HEK293 (cell line): ENCODE measurements at regions not wholly inside any gene's neighbourhood (a gene's known extent, or its start where the extent isn't known, plus 50 kb on each side); places are given as distances from the start of the nearest gene placed in this dataset.

Experiments used
- CTCF ChIA-PET: fragments of 350-600 bp; formaldehyde crosslinking; extraction: SDS; loops from one replicate; lab custom pipeline; 2021; ENCODE audit warnings: antibody characterized with exemption; lab: Yijun Ruan, JAX
- POLR2A ChIA-PET: fragments of 300-600 bp; formaldehyde crosslinking; extraction: SDS; loops from one replicate; lab custom pipeline; 2020; ENCODE audit warnings: antibody characterized with exemption, inconsistent platforms; lab: Yijun Ruan, JAX
- H3K27ac ChIP-seq: fragments of 200-500 bp; sonication (Bioruptor generic); 2 replicates; pipeline ENCODE4 v1.5.1; 2014; ENCODE audit warnings: low read depth, low read length, control low read depth, inconsistent platforms; ENCODE audit errors: extremely low read depth
- H3K36me3 ChIP-seq, 2 experiments: fragments of 200-500 bp in 1 of 2; sonication (Bioruptor generic) in 1 of 2; 1 replicate in 1 of 2; 2 replicates in 1 of 2; pipeline ENCODE4 v1.5.1; 2014 to 2017; ENCODE audit warnings: inconsistent platforms in 2 of 2, low read length in 2 of 2; ENCODE audit not compliant: control insufficient read depth in 2 of 2, insufficient read depth in 1 of 2
- H3K4me1 ChIP-seq: fragments of 200-500 bp; sonication (Bioruptor generic); 2 replicates; pipeline ENCODE4 v1.5.1; 2014; ENCODE audit warnings: mild to moderate bottlenecking, low read length, inconsistent platforms; ENCODE audit not compliant: control insufficient read depth, insufficient read depth
- H3K4me3 ChIP-seq: 2 replicates; pipeline ENCODE4 v1.5.1; 2011; ENCODE audit warnings: low read depth, mild to moderate bottlenecking, control low read depth, low read length, moderate library complexity
- H3K9me3 ChIP-seq: fragments of 200-500 bp; sonication (Bioruptor generic); 2 replicates; pipeline ENCODE4 v1.5.1; 2014; ENCODE audit warnings: low read depth, low read length, inconsistent platforms; ENCODE audit not compliant: control insufficient read depth, insufficient read depth
- GFI1B ChIP-seq: fragments of 450-650 bp; formaldehyde crosslinking; IDR thresholded peaks from 2 replicates; pipeline ENCODE4 v1.5.1; 2016; ENCODE audit warnings: missing biosample characterization, missing genetic modification characterization
- GLIS1 ChIP-seq: fragments of 450-650 bp; formaldehyde crosslinking; IDR thresholded peaks from 2 replicates; pipeline ENCODE4 v1.5.1; 2016; ENCODE audit warnings: missing biosample characterization, missing genetic modification characterization
- HOXC10 ChIP-seq: sonication (generic); formaldehyde crosslinking; IDR thresholded peaks from 2 replicates; pipeline ENCODE4 v1.8.1; 2023; ENCODE audit warnings: mild to moderate bottlenecking, missing genetic modification reagents
- KLF9 ChIP-seq: fragments of 450-650 bp; formaldehyde crosslinking; IDR thresholded peaks from 2 replicates; pipeline ENCODE4 v1.5.1; 2016; ENCODE audit warnings: missing biosample characterization, missing genetic modification characterization, low read depth
- MZF1 ChIP-seq: fragments of 450-650 bp; formaldehyde crosslinking; IDR thresholded peaks from 2 replicates; pipeline ENCODE4 v1.5.1; 2017; ENCODE audit warnings: missing biosample characterization, missing genetic modification characterization, borderline replicate concordance
- OSR2 ChIP-seq: fragments of 450-650 bp; formaldehyde crosslinking; IDR thresholded peaks from 2 replicates; pipeline ENCODE4 v1.5.1; 2016; ENCODE audit warnings: missing biosample characterization, missing genetic modification characterization
- PRDM6 ChIP-seq: fragments of 450-650 bp; formaldehyde crosslinking; IDR thresholded peaks from 2 replicates; pipeline ENCODE4 v1.5.1; 2017; ENCODE audit warnings: missing biosample characterization, missing genetic modification characterization
- TSHZ1 ChIP-seq: fragments of 450-650 bp; formaldehyde crosslinking; IDR thresholded peaks from 2 replicates; pipeline ENCODE4 v1.5.1; 2016; ENCODE audit warnings: missing biosample characterization, missing genetic modification characterization, borderline replicate concordance
- ZNF132 ChIP-seq: fragments of 450-650 bp; formaldehyde crosslinking; IDR thresholded peaks from 2 replicates; pipeline ENCODE4 v1.5.1; 2017; ENCODE audit warnings: missing biosample characterization, missing genetic modification characterization, borderline replicate concordance
- ZNF16 ChIP-seq: fragments of 450-650 bp; formaldehyde crosslinking; IDR thresholded peaks from 2 replicates; pipeline ENCODE4 v1.5.1; 2016; ENCODE audit warnings: low read depth, missing biosample characterization, missing genetic modification characterization
- ZNF19 ChIP-seq: fragments of 450-650 bp; formaldehyde crosslinking; IDR thresholded peaks from 2 replicates; pipeline ENCODE4; 2016; ENCODE audit warnings: missing biosample characterization, missing genetic modification characterization, low read depth
- ZNF23 ChIP-seq: fragments of 450-650 bp; formaldehyde crosslinking; IDR thresholded peaks from 2 replicates; pipeline ENCODE4 v1.5.1; 2016; ENCODE audit warnings: missing biosample characterization, missing genetic modification characterization, borderline replicate concordance
- ZNF274 ChIP-seq, 2 experiments: fragments of 200-500 bp in 1 of 2; fragments of 450-650 bp in 1 of 2; sonication (Bioruptor generic) in 1 of 2; formaldehyde crosslinking in 1 of 2; IDR thresholded peaks; 2 replicates each; pipeline versions ENCODE4 v1.5.1 to v1.6.1; 2014 to 2016; ENCODE audit warnings: borderline replicate concordance in 1 of 2, inconsistent platforms in 1 of 2, low read length in 1 of 2, missing biosample characterization in 1 of 2, missing genetic modification characterization in 1 of 2
- ZNF341 ChIP-seq: fragments of 450-650 bp; formaldehyde crosslinking; IDR thresholded peaks from 2 replicates; pipeline ENCODE4; 2016; ENCODE audit warnings: low read depth, missing biosample characterization, missing genetic modification characterization
- ZNF404 ChIP-seq: fragments of 450-650 bp; formaldehyde crosslinking; IDR thresholded peaks from 2 replicates; pipeline ENCODE4 v1.5.1; 2017; ENCODE audit warnings: missing biosample characterization, missing genetic modification characterization
- ZNF416 ChIP-seq: fragments of 450-650 bp; formaldehyde crosslinking; IDR thresholded peaks from 2 replicates; pipeline ENCODE4 v1.5.1; 2016; ENCODE audit warnings: missing biosample characterization, missing genetic modification characterization
- ZNF426 ChIP-seq: fragments of 450-650 bp; formaldehyde crosslinking; IDR thresholded peaks from 2 replicates; pipeline ENCODE4 v1.5.1; 2017; ENCODE audit warnings: missing biosample characterization, missing genetic modification characterization, mild to moderate bottlenecking, inconsistent platforms, moderate library complexity
- ZNF488 ChIP-seq: fragments of 450-650 bp; formaldehyde crosslinking; IDR thresholded peaks from 2 replicates; pipeline ENCODE4 v1.5.1; 2016; ENCODE audit warnings: missing biosample characterization, missing genetic modification characterization
- ZNF501 ChIP-seq: fragments of 450-650 bp; formaldehyde crosslinking; IDR thresholded peaks from 2 replicates; pipeline ENCODE4 v1.5.1; 2016; ENCODE audit warnings: missing biosample characterization, missing genetic modification characterization
- ZNF560 ChIP-seq: fragments of 450-650 bp; formaldehyde crosslinking; IDR thresholded peaks from 2 replicates; pipeline ENCODE4 v1.5.1; 2017; ENCODE audit warnings: missing biosample characterization, missing genetic modification characterization, borderline replicate concordance
- ZNF571 ChIP-seq: fragments of 450-650 bp; formaldehyde crosslinking; IDR thresholded peaks from 2 replicates; pipeline ENCODE4 v1.5.0; 2017; ENCODE audit warnings: missing biosample characterization, missing genetic modification characterization
- ZNF610 ChIP-seq: fragments of 450-650 bp; formaldehyde crosslinking; IDR thresholded peaks from 2 replicates; pipeline ENCODE4 v1.5.1; 2016; ENCODE audit warnings: missing biosample characterization, missing genetic modification characterization, borderline replicate concordance
- ZNF629 ChIP-seq: fragments of 450-650 bp; formaldehyde crosslinking; IDR thresholded peaks from 2 replicates; pipeline ENCODE4 v1.5.1; 2017; ENCODE audit warnings: missing biosample characterization, missing genetic modification characterization
- ZSCAN23 ChIP-seq: fragments of 450-650 bp; formaldehyde crosslinking; IDR thresholded peaks from 2 replicates; pipeline ENCODE4 v1.5.1; 2016; ENCODE audit warnings: missing biosample characterization, missing genetic modification characterization
- TF ChIP-seq, protein P1 (sequence below): fragments of 450-650 bp; formaldehyde crosslinking; IDR thresholded peaks from 2 replicates; pipeline ENCODE4 v1.5.1; 2017; ENCODE audit warnings: missing biosample characterization, missing genetic modification characterization
- TF ChIP-seq, protein P2 (sequence below): fragments of 450-650 bp; formaldehyde crosslinking; IDR thresholded peaks from 2 replicates; pipeline ENCODE4 v1.5.1; 2016; ENCODE audit warnings: missing biosample characterization, missing genetic modification characterization

DNA sequence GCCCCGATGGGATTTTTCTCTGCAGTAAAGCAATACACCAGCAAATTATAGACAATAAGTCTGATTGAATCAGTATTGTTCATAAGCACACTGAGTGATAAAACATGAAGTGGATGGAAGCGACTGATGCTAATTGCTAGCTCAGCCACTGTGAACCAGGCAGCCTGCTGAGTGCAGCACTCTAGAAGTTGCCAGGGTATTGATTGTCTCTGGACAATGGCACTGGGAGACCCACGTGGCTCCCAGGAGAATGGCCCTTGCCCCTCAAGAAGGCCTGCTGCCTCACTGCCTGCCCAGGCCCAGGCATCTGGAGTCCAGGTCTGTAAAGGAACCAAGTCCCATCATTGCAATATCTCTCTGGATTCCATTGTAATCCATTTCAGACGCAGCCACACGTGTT is 80.4 kb upstream of the TCERG1L start:
- Histone ChIP-seq H3K36me3 (no peaks in the 10 kb centered on the region), H3K27ac (no peak overlapping the region), H3K4me3 (no peak overlapping the region), H3K9me3 (no peaks in the 10 kb centered on the region), H3K4me1 (no peaks in the 10 kb centered on the region)
- ChIA-PET CTCF (no interaction called here), POLR2A (no interaction called here)
- no peak for TF ChIP-seq ZNF488
- TF ChIP-seq OSR2 (tag by site-specific recombination), result no peak
- no peak for TF ChIP-seq ZNF274 (IDR thresholded peaks at IDR 0.05; ENCODE audit: low read length)
- no peak for TF ChIP-seq ZNF274 (tag by site-specific recombination; IDR thresholded peaks at IDR 0.05; ENCODE audit: borderline replicate concordance)
- TF ChIP-seq ZNF132 (tag by site-specific recombination), result no peak
- no peak for TF ChIP-seq ZNF560 (tag by site-specific recombination)
- no peak for TF ChIP-seq ZNF19
- no peak for TF ChIP-seq ZNF426 (tag by site-specific recombination)
- TF ChIP-seq MZF1 (tag by site-specific recombination), result no peak
- TF ChIP-seq ZSCAN23 (tag by site-specific recombination), result no peak
- no peak for TF ChIP-seq ZNF341 (tag by site-specific recombination)
- TF ChIP-seq ZNF501 (tag by site-specific recombination), result no peak
- TF ChIP-seq HOXC10, result no peak
- TF ChIP-seq ZNF416, result no peak
- TF ChIP-seq ZNF629 (tag by site-specific recombination), result no peak

DNA sequence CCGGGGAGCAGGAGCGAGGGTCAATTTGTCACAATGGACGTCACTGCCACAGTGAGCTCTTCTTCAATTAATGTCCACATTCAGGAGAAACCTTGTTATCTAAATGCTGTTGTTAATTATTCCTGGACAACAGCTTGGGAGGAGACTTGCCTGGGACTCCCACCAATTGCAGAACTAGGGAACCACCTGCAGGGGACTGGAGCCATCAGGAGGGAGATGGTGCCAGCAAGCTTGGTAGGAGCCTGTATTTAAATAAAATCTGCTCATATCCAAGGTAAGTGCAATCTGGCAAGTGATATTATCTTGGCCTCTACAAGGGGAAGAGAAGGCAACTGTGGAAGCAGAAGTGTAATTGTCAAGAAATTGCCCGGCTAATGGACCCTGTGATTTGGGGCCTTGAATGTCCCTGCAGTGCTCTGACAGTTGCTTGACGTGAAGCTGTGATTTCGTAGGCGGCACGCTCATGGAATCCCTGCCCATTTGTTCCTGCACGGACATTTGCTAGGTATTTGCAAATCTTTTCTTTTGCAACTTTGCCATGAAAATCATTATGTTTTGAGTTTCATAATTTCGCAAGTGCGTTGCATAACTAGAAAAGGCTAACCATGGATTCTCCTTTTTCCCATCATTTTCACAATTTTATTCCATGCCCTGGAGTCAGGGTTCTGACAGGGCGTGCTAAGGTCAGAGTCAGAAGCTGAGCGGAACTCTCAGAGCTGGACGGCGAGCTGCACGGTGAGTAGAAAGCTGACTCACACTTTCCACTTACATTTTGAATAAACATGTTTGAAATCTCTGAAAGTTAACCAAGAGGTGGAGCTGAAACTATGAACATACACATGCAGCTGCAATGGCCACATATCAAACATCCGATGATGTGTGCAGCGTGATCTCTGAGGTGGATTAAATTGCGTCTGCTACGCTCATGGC is 84.9 kb upstream of the TCERG1L start:
- ChIA-PET POLR2A (no interaction called here), CTCF (interaction anchor here (0.6 to 1.0 kb wide), 2 partner anchors 58 to 604 kb away, joined by 3 to 4 read pairs; no protein-coding TSS in a partner anchor)
- no peaks in the 10 kb centered on the region for H3K4me1 ChIP-seq
- no peak overlapping the region for H3K4me3 ChIP-seq
- H3K9me3 ChIP-seq, result no peaks in the 10 kb centered on the region
- H3K36me3 ChIP-seq, result no peaks in the 10 kb centered on the region
- H3K27ac ChIP-seq, result no peak overlapping the region
- TF ChIP-seq GLIS1 (tag by site-specific recombination) (no peak), KLF9 (tag by site-specific recombination) (no peak), GFI1B (tag by site-specific recombination) (no peak), TSHZ1 (tag by site-specific recombination) (no peak), PRDM6 (tag by site-specific recombination) (no peak), ZNF404 (tag by site-specific recombination) (no peak), ZNF16 (no peak), ZNF571 (tag by site-specific recombination) (no peak), ZNF23 (no peak), ZNF610 (no peak)
- TF ChIP-seq, protein P1, sequence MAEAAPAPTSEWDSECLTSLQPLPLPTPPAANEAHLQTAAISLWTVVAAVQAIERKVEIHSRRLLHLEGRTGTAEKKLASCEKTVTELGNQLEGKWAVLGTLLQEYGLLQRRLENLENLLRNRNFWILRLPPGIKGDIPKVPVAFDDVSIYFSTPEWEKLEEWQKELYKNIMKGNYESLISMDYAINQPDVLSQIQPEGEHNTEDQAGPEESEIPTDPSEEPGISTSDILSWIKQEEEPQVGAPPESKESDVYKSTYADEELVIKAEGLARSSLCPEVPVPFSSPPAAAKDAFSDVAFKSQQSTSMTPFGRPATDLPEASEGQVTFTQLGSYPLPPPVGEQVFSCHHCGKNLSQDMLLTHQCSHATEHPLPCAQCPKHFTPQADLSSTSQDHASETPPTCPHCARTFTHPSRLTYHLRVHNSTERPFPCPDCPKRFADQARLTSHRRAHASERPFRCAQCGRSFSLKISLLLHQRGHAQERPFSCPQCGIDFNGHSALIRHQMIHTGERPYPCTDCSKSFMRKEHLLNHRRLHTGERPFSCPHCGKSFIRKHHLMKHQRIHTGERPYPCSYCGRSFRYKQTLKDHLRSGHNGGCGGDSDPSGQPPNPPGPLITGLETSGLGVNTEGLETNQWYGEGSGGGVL, result no peak
- TF ChIP-seq, protein P2, sequence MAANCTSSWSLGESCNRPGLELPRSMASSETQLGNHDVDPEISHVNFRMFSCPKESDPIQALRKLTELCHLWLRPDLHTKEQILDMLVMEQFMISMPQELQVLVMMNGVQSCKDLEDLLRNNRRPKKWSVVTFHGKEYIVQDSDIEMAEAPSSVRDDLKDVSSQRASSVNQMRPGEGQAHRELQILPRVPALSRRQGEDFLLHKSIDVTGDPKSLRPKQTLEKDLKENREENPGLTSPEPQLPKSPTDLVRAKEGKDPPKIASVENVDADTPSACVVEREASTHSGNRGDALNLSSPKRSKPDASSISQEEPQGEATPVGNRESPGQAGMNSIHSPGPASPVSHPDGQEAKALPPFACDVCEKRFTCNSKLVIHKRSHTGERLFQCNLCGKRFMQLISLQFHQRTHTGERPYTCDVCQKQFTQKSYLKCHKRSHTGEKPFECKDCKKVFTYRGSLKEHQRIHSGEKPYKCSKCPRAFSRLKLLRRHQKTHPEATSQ, result no peak
